ENCODE measurements at regions not wholly inside any gene's neighbourhood (a gene's known extent, or its start where the extent isn't known, plus 50 kb on each side); places are given as distances from the start of the nearest gene placed in this dataset.

GRCh38 chr13:74683411-74683810 lies 549.2 kb upstream of the KLF12 start:
- no peak for TF ChIP-seq CTCF (IDR thresholded peaks at IDR 0.05)
- Histone ChIP-seq H3K36me3 (no peaks in the 10 kb centered on the region), H3K27me3 (ENCODE audit: low read depth) (no peaks in the 10 kb centered on the region), H3K4me3 (no peak overlapping the region), H3K4me1 (no peaks in the 10 kb centered on the region), H3K27ac (no peak overlapping the region), H3K9me3 (no peaks in the 10 kb centered on the region)
- DNase-seq (no peak), ATAC-seq (no peak)
- intact Hi-C loops (cut with DNase I) = no loop called here

- H3K4me1 ChIP-seq = no peaks in the 10 kb centered on the region
- no peaks in the 10 kb centered on the region for H3K36me3 ChIP-seq
- H3K27ac ChIP-seq = no peak overlapping the region
- no peaks in the 10 kb centered on the region for H3K9me3 ChIP-seq
- intact Hi-C loops (cut with DNase I) = no loop called here
- DNase-seq (no peak), ATAC-seq (no peak)
- no peak overlapping the region for H3K4me3 ChIP-seq
- no peak for TF ChIP-seq CTCF (IDR thresholded peaks at IDR 0.05)
- H3K27me3 ChIP-seq (ENCODE audit: low read depth) = no peaks in the 10 kb centered on the region
Observed at GRCh38 chr13:74682746-74683145, 548.5 kb upstream of the KLF12 start.

- intact Hi-C loops (cut with DNase I) = no loop called here
- no peak overlapping the region for H3K27ac ChIP-seq
Observed at GRCh38 chr13:74681891-74682290, 547.7 kb upstream of the KLF12 start.

GRCh38 chr13:74678308-74678965 lies 544.2 kb upstream of the KLF12 start:
- intact Hi-C loops (cut with DNase I) = no loop called here
- Histone ChIP-seq H3K9me3 (no peaks in the 10 kb centered on the region), H3K4me3 (no peak overlapping the region), H3K27me3 (ENCODE audit: low read depth) (no peaks in the 10 kb centered on the region), H3K36me3 (no peaks in the 10 kb centered on the region), H3K4me1 (no peaks in the 10 kb centered on the region), H3K27ac (no peak overlapping the region)
- DNase-seq = no peak
- ATAC-seq = no peak
- TF ChIP-seq CTCF (IDR thresholded peaks at IDR 0.05) = no peak

More at GRCh38 chr13:74681891-74682290, 547.7 kb upstream of the KLF12 start:
- ATAC-seq (no peak), DNase-seq (no peak)
- TF ChIP-seq CTCF (IDR thresholded peaks at IDR 0.05) = no peak
- H3K36me3 ChIP-seq = no peaks in the 10 kb centered on the region
- no peaks in the 10 kb centered on the region for H3K9me3 ChIP-seq
- no peaks in the 10 kb centered on the region for H3K4me1 ChIP-seq
- no peaks in the 10 kb centered on the region for H3K27me3 ChIP-seq (ENCODE audit: low read depth)
- H3K4me3 ChIP-seq = no peak overlapping the region

GRCh38 chr13:74675972-74676371 lies 541.8 kb upstream of the KLF12 start:
- Histone ChIP-seq H3K4me3 (no peak overlapping the region), H3K27ac (no peak overlapping the region), H3K36me3 (no peaks in the 10 kb centered on the region), H3K27me3 (ENCODE audit: low read depth) (no peaks in the 10 kb centered on the region), H3K4me1 (no peaks in the 10 kb centered on the region), H3K9me3 (no peaks in the 10 kb centered on the region)
- ATAC-seq (no peak), DNase-seq (no peak)
- intact Hi-C loops (cut with DNase I) = no loop called here
- no peak for TF ChIP-seq CTCF (IDR thresholded peaks at IDR 0.05)

Data from lower lobe of right lung (tissue), 2 donors.